ENCODE measurements at regions not wholly inside any gene's neighbourhood (a gene's known extent, or its start where the extent isn't known, plus 50 kb on each side); places are given as distances from the start of the nearest gene placed in this dataset.
A peak's percentile ranks its signal among the peaks of the same experiment; 100 is the strongest.

- H3K4me2 ChIP-seq (ENCODE audit: low read depth, low read length, poor library complexity, severe bottlenecking) = no peak overlapping the region
- H3K79me2 ChIP-seq (ENCODE audit: insufficient read depth, low read length) = no peaks in the 10 kb centered on the region
Measured at GRCh38 chr13:70844391-70845108, 736.3 kb upstream of the KLHL1 start.

GRCh38 chr13:70842062-70842644 lies 733.9 kb upstream of the KLHL1 start:
- no peak overlapping the region for H3K4me3 ChIP-seq (ENCODE audit: insufficient read depth, low read length, poor library complexity, severe bottlenecking)
- no peak overlapping the region for H3K4me2 ChIP-seq (ENCODE audit: low read depth, low read length, poor library complexity, severe bottlenecking)
- no peak for TF ChIP-seq EZH2phosphoT487 (conservative IDR thresholded peaks at IDR 0.05; ENCODE audit: low read length)
- TF ChIP-seq, protein P1, sequence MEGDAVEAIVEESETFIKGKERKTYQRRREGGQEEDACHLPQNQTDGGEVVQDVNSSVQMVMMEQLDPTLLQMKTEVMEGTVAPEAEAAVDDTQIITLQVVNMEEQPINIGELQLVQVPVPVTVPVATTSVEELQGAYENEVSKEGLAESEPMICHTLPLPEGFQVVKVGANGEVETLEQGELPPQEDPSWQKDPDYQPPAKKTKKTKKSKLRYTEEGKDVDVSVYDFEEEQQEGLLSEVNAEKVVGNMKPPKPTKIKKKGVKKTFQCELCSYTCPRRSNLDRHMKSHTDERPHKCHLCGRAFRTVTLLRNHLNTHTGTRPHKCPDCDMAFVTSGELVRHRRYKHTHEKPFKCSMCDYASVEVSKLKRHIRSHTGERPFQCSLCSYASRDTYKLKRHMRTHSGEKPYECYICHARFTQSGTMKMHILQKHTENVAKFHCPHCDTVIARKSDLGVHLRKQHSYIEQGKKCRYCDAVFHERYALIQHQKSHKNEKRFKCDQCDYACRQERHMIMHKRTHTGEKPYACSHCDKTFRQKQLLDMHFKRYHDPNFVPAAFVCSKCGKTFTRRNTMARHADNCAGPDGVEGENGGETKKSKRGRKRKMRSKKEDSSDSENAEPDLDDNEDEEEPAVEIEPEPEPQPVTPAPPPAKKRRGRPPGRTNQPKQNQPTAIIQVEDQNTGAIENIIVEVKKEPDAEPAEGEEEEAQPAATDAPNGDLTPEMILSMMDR (IDR thresholded peaks at IDR 0.05; ENCODE audit: insufficient read depth, low read length, poor library complexity, severe bottlenecking) = no peak
- H3K36me3 ChIP-seq (ENCODE audit: low read length) = no peaks in the 10 kb centered on the region
- no peak overlapping the region for H3K9ac ChIP-seq (ENCODE audit: low read length)
- no peaks in the 10 kb centered on the region for H3K9me3 ChIP-seq (ENCODE audit: insufficient read depth, low read length)
- no peaks in the 10 kb centered on the region for H3F3A ChIP-seq (ENCODE audit: insufficient read depth)
- H3K27me3 ChIP-seq (ENCODE audit: low read length) = no peaks in the 10 kb centered on the region
- no peak overlapping the region for H2AFZ ChIP-seq (ENCODE audit: low read depth, low read length, severe bottlenecking)
- no peak overlapping the region for H3K27ac ChIP-seq (ENCODE audit: low read depth, low read length)
- H4K20me1 ChIP-seq (ENCODE audit: low read depth, low read length) = no peaks in the 10 kb centered on the region
- no peaks in the 10 kb centered on the region for H3K79me2 ChIP-seq (ENCODE audit: insufficient read depth, low read length)
- H3K9me2 ChIP-seq (replicated peaks; ENCODE audit: insufficient read depth, low read length) = no peaks in the 10 kb centered on the region

More at GRCh38 chr13:70844391-70845108, 736.3 kb upstream of the KLHL1 start:
- Histone ChIP-seq H3K27me3 (ENCODE audit: low read length) (no peaks in the 10 kb centered on the region), H2AFZ (ENCODE audit: low read depth, low read length, severe bottlenecking) (peak overlapping the region; percentile 31), H3K4me3 (ENCODE audit: insufficient read depth, low read length, poor library complexity, severe bottlenecking) (no peak overlapping the region), H3K36me3 (ENCODE audit: low read length) (no peaks in the 10 kb centered on the region), H3K9me2 (replicated peaks; ENCODE audit: insufficient read depth, low read length) (no peaks in the 10 kb centered on the region), H3K9me3 (ENCODE audit: insufficient read depth, low read length) (no peaks in the 10 kb centered on the region), H3K27ac (ENCODE audit: low read depth, low read length) (no peak overlapping the region), H3F3A (ENCODE audit: insufficient read depth) (no peaks in the 10 kb centered on the region), H4K20me1 (ENCODE audit: low read depth, low read length) (no peaks in the 10 kb centered on the region), H3K9ac (ENCODE audit: low read length) (no peak overlapping the region)
- TF ChIP-seq, protein P1 (IDR thresholded peaks at IDR 0.05; ENCODE audit: insufficient read depth, low read length, poor library complexity, severe bottlenecking) = no peak
- no peak for TF ChIP-seq EZH2phosphoT487 (conservative IDR thresholded peaks at IDR 0.05; ENCODE audit: low read length)

DNA sequence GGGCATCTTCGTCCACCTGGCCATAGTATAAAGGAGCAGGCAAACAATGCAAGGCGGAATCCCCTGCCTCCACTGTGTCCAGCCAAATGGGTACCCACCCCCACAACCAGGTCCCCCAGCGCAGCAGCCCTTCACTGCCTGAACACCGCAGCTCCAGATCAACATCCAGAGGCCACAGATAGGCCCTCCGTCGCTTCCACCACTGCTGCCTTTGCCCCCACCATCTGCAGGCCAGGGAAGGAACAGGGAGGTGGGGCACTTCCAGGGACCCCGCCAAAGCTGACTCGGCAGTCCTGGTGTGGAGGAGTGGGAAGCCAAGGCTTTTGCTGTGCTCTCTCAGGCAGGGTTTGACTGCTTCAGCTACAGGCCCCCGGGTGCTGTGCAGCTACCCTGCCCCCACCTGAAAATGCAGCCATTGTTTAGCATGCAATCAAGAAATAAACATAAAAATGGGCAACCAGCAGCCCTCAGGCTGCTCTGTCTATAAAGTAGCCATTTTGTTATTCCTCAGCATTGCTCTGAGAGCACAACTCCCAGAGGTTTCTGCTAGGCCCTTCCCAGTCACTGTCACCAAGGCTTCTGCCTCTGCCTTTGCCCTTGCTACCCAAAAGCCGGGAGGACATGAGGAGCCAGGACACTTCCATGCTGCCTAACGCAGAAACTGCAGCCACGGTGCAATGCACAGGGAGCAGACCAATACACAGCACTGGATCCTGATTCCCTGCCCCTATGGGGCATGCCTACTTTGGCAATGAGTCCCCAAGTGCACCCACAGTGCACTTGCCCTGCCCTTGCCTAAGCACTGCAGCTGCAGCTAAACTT lies 733.2 kb upstream of the KLHL1 start:
- Histone ChIP-seq H3K9ac (ENCODE audit: low read length) (no peak overlapping the region), H2AFZ (ENCODE audit: low read depth, low read length, severe bottlenecking) (no peak overlapping the region), H3K4me2 (ENCODE audit: low read depth, low read length, poor library complexity, severe bottlenecking) (no peak overlapping the region), H3K9me3 (ENCODE audit: insufficient read depth, low read length) (no peaks in the 10 kb centered on the region), H3K9me2 (replicated peaks; ENCODE audit: insufficient read depth, low read length) (no peaks in the 10 kb centered on the region), H3K27me3 (ENCODE audit: low read length) (no peaks in the 10 kb centered on the region), H3K79me2 (ENCODE audit: insufficient read depth, low read length) (no peaks in the 10 kb centered on the region), H3K36me3 (ENCODE audit: low read length) (no peaks in the 10 kb centered on the region), H3F3A (ENCODE audit: insufficient read depth) (no peaks in the 10 kb centered on the region), H3K4me3 (ENCODE audit: insufficient read depth, low read length, poor library complexity, severe bottlenecking) (no peak overlapping the region), H3K27ac (ENCODE audit: low read depth, low read length) (no peak overlapping the region), H4K20me1 (ENCODE audit: low read depth, low read length) (no peaks in the 10 kb centered on the region)
- no peak for TF ChIP-seq EZH2phosphoT487 (conservative IDR thresholded peaks at IDR 0.05; ENCODE audit: low read length)
- TF ChIP-seq, protein P1 (IDR thresholded peaks at IDR 0.05; ENCODE audit: insufficient read depth, low read length, poor library complexity, severe bottlenecking) = no peak
